Stimulated activated CD4-positive, alpha-beta T cell treated with anti-CD3 and anti-CD28 coated beads, Interleukin-1b, Interleukin-23, amount 100 ng/mL, for 48 hours (primary cell): ENCODE measurements at regions not wholly inside any gene's neighbourhood (a gene's known extent, or its start where the extent isn't known, plus 50 kb on each side); places are given as distances from the start of the nearest gene placed in this dataset.

Experiments
- DNase-seq: peaks from one replicate; pipeline ENCODE4 v3.0.0-alpha.2; 2020

DNA sequence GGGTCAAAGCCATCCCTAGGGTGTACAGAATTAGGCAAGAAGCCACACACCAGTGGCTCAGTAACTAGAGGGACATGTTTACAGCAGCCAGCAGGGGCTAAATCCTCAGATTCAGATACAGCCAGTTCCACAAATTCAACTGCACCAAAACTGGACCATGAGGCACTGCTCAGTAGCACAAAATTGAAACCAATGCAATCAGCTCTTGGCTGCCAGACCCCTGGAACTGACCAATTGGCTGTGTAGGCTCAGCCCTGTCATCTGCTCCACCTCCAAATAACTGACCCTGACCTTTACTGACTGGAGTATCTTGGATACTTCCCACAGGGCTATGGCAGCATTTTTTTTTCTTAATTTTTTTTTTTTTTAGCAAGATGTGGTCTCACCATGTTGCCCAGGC, 226.5 kb downstream of the FOXO1 start:
- no peak for DNase-seq

DNA sequence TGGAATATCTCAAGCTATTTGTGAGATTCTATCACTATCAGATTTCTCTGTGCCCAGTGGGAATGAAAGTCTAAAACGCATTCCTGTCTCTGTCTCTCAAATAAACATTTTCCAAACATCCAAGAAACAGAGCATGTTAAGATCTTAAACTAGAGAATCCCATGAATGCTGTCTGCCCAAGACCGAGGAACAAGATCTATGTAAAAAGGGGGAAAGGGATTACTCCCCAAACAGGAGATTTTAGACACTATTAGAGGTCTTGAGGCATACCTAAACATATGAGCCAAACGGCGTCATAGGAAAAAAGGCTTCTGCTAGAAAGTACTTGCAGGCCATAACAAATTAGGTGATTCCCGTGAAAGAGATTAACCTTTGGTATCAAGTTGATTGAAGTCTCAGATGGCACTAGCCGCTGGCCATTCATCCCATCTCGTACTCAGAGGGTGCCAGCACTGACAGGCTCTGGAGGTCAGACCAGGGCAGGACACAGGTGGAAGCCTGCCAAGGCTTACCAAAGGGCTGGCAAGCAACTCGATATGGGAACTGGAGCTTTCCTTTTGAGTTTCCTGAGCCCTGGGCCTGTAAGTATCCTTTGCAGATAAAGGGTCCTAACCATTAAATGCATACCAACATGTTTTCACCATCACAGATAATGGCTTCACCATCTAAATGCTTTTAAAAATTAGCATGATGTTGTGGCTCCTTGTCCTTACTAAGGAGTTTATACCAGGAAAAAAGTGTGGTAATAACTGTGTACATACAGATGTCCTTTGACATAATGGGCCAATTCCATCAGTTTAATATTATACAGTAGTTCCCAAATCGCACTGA, 225.2 kb downstream of the FOXO1 start:
- no peak for DNase-seq

DNA sequence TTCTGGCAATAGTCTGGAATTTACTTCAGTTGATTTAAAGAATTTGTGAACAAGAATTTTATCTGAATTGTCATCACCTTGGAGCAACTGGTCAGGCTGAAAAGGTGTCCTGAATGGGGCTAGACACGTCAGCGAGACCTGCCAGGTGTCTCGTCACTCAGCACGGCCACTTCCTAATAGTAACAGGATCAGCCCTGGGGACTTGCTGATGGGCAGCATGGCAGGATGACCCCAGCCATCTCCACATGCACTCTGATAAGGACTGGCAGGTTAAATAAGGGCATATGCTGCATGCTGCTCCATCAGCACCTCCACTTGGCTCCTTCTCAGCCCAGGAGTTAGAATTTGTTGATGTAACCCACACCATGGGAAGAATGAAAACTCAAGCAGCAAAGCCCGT, 224.2 kb downstream of the FOXO1 start:
- DNase-seq = no peak

DNA sequence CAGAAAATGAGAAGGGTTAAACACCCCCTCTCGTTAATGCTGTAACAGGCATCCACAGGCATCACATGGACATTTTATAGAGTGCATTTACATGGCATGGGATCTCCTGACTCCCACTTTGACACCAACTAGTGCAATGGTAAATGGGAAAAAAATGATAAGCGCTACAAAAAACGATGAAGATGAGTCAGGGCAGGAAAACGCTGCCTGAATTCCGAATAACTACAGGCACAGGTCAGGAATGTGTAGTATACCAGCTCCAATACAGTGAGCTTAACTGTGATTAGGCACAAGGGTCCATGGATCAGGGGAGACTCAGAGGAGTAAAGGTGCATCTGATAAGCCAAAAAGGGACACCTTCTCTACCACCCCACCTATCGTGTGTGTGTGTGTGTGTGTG, 223.6 kb downstream of the FOXO1 start:
- DNase-seq = no peak

- no peak for DNase-seq
These were observed 222.2 kb downstream of the FOXO1 start for GRCh38 chr13:40444241-40444640.

DNA sequence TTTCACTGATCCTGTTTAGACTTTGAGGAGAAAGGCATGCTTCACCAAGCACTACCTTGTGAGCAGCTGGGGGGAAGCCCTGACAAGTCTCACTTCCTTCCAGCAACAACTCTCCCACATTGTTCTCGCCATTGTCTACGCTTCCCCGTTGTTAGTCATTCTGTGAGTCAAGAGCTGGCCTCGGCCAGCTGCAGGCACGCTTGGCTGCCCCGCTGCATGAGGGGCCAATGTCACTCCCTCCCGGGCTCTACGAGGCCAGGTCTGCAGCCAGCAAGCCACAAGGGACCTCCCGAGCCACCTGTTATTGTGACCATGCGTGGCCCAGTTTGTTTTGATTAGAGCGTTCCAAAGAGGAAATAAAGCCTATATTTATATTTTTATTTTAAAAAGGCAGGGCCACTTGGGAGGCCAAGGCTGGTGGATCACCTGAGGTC, 220.9 kb downstream of the FOXO1 start:
- DNase-seq = peak; percentile 14

DNA sequence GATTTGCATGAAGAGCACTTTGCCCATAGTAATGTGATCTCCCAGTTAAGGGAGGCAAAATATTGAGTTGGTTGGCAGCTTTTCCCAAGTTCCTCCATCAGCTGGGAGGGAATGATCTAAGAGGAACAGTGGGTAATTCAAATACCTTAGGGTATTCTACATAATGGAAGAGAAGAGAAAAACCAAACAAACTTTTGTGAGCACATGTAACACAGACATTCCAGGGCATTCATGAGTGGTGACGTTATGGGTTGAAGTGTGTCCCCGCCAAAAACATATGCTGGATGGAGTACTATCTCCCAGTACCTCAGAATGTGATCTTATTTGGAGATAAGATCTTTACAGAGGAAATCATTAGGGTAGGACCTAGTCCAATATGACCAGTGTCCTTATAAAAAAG, 220.1 kb downstream of the FOXO1 start:
- DNase-seq = no peak

GRCh38 chr13:40447857-40448256, 218.6 kb downstream of the FOXO1 start:
- DNase-seq = no peak

GRCh38 chr13:40452038-40452666, 214.3 kb downstream of the FOXO1 start:
- no peak for DNase-seq

DNA sequence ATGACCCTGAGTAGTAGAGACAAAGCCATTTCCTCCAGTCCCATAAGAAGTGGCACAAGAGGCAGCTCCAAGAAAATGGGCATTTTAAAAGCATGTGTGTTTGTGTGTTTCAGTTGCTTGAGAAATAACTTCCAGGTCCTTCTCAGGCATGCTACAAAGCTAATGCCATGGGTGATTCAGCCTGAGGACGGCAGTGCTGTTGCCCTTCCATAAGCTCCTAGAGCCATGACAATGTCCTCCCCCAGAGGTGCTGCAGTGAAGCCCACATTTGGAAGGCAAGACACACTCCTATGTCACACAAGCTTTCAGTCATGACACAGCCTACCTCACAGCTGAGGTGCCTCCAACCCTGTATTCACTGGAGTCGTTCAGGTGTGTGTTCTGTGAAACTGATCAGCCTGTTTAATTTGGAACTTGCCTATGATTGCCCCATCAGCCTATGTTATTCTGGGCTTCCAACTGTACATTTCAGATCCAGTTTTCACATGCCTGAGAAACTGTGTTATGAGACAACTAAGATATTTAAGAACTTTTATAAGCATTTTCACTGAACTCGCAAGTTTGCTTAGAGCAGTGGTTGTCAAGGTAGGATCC, 213.6 kb downstream of the FOXO1 start:
- DNase-seq = no peak

DNA sequence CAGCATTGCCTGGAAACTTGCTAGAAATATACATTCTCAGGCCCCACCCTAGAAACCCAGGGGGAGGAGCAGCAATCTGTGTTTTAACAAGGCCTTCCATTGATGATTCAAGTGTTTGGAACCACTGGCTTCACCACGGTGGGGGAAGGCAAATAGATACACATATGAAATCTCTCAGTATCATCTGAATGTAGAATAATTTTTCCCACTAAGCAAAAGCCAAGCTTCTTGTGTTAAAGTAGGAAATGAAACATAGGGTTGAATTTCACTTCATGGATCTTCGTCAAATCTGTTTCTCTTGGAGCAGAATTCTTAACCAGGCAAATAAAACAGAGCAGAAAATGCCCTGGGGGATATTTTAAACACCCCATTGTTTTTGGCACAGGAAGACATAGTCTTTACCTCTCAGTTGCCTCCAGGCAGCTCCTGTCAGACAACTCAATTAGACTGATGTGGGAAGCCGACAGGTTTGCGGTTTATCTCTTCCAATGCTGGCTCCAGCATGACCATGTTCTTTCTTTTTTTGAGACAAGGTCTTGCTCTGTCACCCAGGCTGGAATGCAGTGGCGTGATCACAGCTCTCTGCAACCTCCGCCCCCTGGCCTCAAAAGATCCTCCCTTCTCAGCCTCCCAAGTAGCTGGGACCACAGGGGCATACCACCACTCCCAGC, 213.0 kb downstream of the FOXO1 start:
- DNase-seq = no peak

DNA sequence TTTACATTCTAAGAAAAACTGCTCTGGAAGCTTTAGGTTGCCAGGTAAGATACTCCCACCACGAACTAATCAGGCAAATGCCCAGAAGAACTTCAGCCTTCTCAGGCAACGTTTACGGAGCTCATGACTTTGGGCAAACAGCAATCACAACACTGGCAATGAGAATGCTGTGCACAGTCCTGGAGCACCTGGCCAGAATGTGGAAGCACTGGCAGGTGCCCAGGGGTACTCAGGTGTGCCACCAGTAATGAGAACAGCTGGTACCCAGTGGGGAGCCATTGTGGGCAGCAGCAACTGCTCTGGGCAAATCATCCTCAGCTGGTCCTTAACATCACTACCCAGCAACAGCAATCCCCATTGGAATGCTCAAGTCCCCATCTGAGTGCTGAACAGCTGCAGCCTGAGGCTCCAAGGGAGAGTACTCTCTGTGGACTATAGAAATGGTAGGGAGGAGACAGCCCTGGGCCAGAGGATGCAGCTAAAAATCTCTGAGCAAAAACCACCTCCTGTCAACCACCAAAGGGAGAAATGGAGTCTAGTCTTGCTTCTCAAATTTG, 210.0 kb downstream of the FOXO1 start:
- no peak for DNase-seq

- DNase-seq = no peak
These were observed 209.4 kb downstream of the FOXO1 start for GRCh38 chr13:40456979-40457553.

GRCh38 chr13:40457929-40458719, 208.3 kb downstream of the FOXO1 start:
- DNase-seq = no peak

DNA sequence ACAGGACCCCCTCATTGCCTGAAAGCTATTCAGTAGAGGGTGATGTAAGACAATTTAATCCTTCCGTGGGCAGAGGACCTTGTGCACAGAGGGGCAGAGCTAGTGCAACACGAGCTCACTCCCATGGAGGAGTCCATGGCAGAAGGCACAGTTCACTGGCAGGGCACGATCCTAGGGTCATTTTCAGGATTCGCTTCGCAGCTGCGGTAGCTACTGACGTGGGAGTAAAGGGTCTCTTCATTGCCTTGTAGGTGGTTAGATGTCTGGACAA, 207.8 kb downstream of the FOXO1 start:
- DNase-seq = no peak

- no peak for DNase-seq
These were observed 206.3 kb downstream of the FOXO1 start for GRCh38 chr13:40460116-40460515.

- DNase-seq = no peak
These were observed 202.0 kb downstream of the FOXO1 start for GRCh38 chr13:40464337-40465014.

- DNase-seq = no peak
These were observed 201.4 kb downstream of the FOXO1 start for GRCh38 chr13:40465015-40465390.

DNA sequence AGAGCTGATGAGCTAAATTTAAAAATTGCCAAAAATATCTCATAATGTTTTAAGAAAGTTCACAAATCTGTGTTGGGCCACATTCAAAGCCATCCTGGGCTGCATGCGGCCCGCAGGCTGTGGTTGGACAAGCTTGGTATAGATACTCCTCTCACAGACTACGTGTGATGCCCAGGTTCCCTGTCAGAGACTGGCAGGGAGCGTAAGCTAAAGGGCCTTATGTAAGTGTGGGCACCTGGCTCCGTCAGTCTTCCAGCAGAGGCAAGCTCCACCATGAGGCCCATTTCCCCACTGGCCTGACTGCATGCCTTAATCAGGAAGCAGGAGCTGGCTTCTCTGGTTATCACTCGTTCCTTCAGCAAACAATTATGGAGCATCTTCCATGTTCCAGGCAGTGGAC, 200.2 kb downstream of the FOXO1 start:
- no peak for DNase-seq

- no peak for DNase-seq
These were observed 198.1 kb downstream of the FOXO1 start for GRCh38 chr13:40468227-40468838.

DNA sequence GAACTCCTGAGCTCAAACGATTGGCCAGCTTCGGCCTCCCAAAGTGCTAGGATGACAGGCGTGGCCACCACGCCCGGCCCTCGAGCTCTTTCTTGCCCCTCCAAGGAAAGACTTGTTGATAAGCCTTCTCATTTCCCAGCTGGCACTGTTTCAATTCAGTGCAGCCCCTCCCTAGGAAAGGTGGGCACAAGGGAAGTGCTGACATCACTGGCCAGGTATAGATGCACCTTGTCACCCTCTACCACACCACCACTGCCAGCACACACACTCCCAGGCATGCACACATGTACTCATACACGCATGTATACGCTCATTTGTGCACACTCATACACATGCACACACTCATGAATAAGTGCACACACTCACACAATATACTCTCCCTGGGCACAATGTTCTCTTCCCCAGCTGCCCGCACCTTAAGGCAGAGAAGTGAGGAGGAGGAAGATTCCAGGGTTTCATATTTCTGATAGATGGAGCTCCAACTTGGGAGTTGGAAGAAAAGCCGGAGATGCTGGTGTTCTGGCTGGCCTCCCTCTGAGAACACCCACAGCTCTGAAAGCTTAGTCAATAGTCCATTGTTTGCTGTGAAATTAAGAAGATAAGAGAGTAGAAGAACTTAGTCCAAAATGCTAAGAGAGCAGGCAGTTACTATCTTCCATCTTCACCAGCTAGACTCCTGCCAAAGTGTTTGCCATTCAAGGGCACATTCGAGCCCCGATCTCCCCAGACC, 196.7 kb downstream of the FOXO1 start:
- DNase-seq = no peak
